BJ (cell line): ENCODE measurements at regions not wholly inside any gene's neighbourhood (a gene's known extent, or its start where the extent isn't known, plus 50 kb on each side); places are given as distances from the start of the nearest gene placed in this dataset.

Source experiments
- CTCF ChIA-PET: fragments of 350-600 bp; formaldehyde crosslinking; extraction: SDS; loops from one replicate; lab custom pipeline; 2021; ENCODE audit warnings: antibody characterized with exemption, inconsistent platforms; lab: Yijun Ruan, JAX
- POLR2A ChIA-PET: fragments of 300-600 bp; sonication (Branson Sonifier 250); formaldehyde crosslinking; extraction: SDS; loops from one replicate; lab custom pipeline; 2021; ENCODE audit warnings: antibody characterized with exemption; lab: Charles Lee
- DNase-seq: peaks from one replicate; pipeline ENCODE4 v3.0.0-alpha.2; 2011; ENCODE audit warnings: low read depth
- H3K27me3 ChIP-seq: 2 replicates; pipeline ENCODE4 v1.6.0; 2011; ENCODE audit warnings: low read length; ENCODE audit not compliant: control insufficient read depth, insufficient read depth
- H3K36me3 ChIP-seq: 2 replicates; pipeline ENCODE4 v1.5.1; 2011; ENCODE audit warnings: low read length; ENCODE audit not compliant: control insufficient read depth, insufficient read depth
- H3K4me3 ChIP-seq: 2 replicates; pipeline ENCODE4 v1.5.1; 2011; ENCODE audit warnings: low read depth, mild to moderate bottlenecking, control low read depth, low read length
- TF ChIP-seq, protein P1 (sequence below): IDR thresholded peaks from 2 replicates; pipeline ENCODE4 v1.5.1; 2011; ENCODE audit warnings: low read depth, mild to moderate bottlenecking, control low read depth, inconsistent platforms, low read length, moderate library complexity; ENCODE audit not compliant: insufficient read depth

DNA sequence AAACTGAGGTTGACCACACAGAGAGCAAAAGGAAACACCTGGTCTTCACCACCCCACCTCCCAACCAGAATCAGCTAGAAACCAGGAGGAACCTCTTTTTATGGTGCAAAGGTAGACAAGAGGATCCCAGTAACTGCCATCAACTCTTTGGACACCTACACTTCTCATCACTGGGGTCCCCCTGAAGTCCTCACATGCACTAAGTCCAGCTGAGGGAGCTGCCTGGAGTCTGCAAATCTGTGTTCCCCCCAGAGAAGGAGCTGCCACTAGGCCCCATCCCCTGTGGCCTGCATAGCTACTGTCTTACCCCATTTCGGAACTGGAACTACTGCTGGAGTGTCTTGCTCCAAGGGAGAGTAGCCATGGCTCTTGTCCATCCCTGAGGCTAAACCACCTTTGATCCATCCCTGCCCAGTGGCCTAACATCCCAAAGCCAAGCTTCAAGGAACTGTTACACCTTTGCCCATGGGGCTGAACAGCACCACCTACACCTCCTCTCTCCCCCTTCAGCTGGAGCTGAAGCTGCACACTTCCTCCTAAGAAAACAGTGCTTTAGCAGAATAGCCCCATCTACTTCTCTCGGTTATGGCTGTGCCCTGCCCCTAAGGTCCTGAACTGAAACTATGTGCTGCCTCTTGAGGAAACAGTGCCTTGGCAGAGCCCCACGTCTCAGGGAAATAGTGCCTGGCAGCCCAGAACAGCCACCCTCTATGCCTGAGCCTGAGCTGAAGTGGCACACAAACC lies 85.4 kb upstream of the CD53 start:
- TF ChIP-seq, protein P1, sequence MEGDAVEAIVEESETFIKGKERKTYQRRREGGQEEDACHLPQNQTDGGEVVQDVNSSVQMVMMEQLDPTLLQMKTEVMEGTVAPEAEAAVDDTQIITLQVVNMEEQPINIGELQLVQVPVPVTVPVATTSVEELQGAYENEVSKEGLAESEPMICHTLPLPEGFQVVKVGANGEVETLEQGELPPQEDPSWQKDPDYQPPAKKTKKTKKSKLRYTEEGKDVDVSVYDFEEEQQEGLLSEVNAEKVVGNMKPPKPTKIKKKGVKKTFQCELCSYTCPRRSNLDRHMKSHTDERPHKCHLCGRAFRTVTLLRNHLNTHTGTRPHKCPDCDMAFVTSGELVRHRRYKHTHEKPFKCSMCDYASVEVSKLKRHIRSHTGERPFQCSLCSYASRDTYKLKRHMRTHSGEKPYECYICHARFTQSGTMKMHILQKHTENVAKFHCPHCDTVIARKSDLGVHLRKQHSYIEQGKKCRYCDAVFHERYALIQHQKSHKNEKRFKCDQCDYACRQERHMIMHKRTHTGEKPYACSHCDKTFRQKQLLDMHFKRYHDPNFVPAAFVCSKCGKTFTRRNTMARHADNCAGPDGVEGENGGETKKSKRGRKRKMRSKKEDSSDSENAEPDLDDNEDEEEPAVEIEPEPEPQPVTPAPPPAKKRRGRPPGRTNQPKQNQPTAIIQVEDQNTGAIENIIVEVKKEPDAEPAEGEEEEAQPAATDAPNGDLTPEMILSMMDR, result no peak
- ChIA-PET CTCF (interaction anchor here (0.5 to 2.1 kb wide), 6 partner anchors 21 to 547 kb away, joined by 3 to 7 read pairs (median 4); no protein-coding TSS in a partner anchor), POLR2A (no interaction called here)
- Histone ChIP-seq H3K4me3 (no peak overlapping the region), H3K36me3 (no peaks in the 10 kb centered on the region), H3K27me3 (no peaks in the 10 kb centered on the region; the same call in 1 of the 2 replicates)
- DNase-seq, result no peak

DNA sequence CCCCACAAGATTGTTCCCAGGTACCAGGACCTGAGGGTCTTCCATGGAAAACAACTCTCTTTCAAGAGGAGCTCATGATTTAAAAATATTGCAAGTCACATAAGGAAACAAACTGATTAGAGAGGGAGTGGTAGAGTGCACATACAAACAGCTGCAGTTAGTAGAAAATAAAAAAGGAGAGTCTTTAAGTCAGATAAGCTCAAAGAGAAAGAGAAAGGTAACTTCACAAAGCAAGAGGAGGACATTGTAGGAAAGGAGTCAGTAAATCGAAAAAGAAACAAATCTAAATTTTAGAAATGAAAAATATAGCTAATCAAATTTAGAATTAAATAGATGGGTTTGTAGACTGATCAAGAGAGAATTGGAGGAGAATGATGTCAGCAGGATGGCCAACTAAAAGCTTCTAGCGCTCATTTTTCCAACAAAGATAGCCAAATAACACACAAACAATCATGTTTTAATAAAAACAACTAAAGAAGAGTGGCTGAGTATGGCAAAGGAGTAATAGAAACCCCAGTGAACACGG lies 86.1 kb upstream of the CD53 start:
- Histone ChIP-seq H3K36me3 (no peaks in the 10 kb centered on the region), H3K27me3 (no peaks in the 10 kb centered on the region; the same call in 1 of the 2 replicates), H3K4me3 (no peak overlapping the region)
- TF ChIP-seq, protein P1, result no peak
- ChIA-PET CTCF (interaction anchor here (1.2 to 2.1 kb wide), 4 partner anchors 21 to 262 kb away, joined by 3 to 7 read pairs (median 6); no protein-coding TSS in a partner anchor), POLR2A (no interaction called here)
- DNase-seq, result no peak

DNA sequence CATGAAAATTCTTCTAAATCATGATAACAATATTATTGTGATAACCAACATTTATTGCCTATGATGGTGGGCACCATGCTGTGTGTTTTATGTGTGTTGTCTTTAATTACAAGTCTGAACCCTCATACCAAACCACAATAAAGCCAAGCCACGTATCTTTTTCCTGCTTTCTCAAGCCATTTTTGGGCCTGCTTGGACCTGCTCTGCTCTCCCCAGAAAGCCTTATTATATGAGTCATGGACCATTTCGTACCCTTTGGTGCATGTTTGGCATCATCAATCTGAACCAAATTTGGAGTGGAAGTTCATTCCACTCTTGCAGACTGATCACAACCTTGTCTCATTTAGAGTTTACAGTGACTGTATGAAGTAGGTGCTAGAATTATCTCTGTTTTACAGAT lies 87.3 kb upstream of the CD53 start:
- no peaks in the 10 kb centered on the region; the same call in 1 of the 2 replicates for H3K27me3 ChIP-seq
- H3K36me3 ChIP-seq, result no peaks in the 10 kb centered on the region
- TF ChIP-seq, protein P1, result no peak
- CTCF ChIA-PET, result interaction anchor here (1.0 to 6.3 kb wide), 2 partner anchors 17 to 262 kb away, joined by 4 to 31 read pairs; no protein-coding TSS in a partner anchor
- no peak for DNase-seq
- H3K4me3 ChIP-seq, result no peak overlapping the region
- POLR2A ChIA-PET, result no interaction called here

DNA sequence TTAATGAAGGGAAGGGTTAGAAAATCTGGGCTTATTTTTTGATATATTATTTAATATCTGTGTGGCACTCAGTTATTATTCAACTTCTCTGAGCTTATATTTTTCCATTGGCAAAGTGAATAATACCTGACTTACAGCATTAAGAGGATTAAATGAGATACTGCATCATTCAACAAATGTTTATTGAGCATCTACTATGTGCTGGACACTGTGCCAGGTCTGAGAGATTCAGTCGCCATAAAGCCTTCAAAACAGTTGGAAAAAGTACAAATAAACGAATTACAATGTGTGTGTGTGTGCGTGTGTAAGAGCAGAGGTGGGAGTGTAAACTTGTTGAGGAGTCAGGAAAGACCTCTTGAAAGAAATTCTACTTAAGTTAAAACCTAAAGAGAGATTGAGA lies 87.9 kb upstream of the CD53 start:
- ChIA-PET POLR2A (no interaction called here), CTCF (interaction anchor here (0.6 to 6.4 kb wide), 5 partner anchors 10 to 261 kb away, joined by 3 to 70 read pairs (median 12); no protein-coding TSS in a partner anchor)
- Histone ChIP-seq H3K4me3 (no peak overlapping the region), H3K27me3 (peaks cover under 1% of the 10 kb centered on the region; the same call in 1 of the 2 replicates), H3K36me3 (no peaks in the 10 kb centered on the region)
- TF ChIP-seq, protein P1, result no peak
- no peak for DNase-seq

DNA sequence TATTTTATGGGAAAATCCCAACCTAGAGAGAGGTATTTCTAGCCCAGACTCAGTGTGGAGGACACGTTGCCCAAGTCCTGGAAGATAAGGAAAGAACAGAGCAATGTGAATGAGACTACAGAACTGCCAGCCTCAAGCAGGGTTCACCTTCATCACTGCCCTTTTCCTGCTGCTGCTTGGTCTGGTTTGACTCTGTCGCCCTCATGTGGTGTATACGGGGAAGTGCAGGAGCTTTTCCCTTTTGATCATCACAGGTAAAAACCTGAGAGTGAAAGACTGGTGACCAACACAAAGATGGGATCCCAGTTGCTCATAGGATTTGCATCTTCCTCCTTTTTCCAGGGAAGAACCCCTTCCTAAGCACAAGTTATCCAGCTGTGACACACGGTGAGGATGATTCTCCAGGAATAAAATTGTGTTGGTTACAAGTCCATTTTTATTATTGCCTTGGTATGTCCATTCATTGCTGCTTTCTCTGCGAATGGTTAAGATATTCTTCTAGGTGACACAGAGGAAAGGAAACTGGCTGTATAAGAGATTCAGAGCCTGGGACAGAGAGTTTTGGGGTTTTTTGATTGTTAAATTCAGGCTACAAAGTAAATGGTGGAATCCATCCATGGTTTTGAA lies 89.5 kb upstream of the CD53 start:
- TF ChIP-seq, protein P1, result peak; percentile 99
- peaks cover 3% of the 10 kb centered on the region for H3K27me3 ChIP-seq
- ChIA-PET POLR2A (no interaction called here), CTCF (interaction anchor here (0.6 to 7.3 kb wide), 27 partner anchors 8 to 550 kb away, joined by 3 to 70 read pairs (median 6); no protein-coding TSS in a partner anchor)
- H3K36me3 ChIP-seq, result no peaks in the 10 kb centered on the region
- H3K4me3 ChIP-seq, result no peak overlapping the region
- no peak for DNase-seq
